Neural progenitor cell (in vitro differentiated cells): ENCODE measurements at regions not wholly inside any gene's neighbourhood (a gene's known extent, or its start where the extent isn't known, plus 50 kb on each side); places are given as distances from the start of the nearest gene placed in this dataset.

ENCODE experiments used
- DNase-seq: peaks from one replicate; pipeline ENCODE4 v3.0.0-alpha.2; 2016; ENCODE audit warnings: low spot score
- H2AFZ ChIP-seq: fragments of 200-600 bp; sonication (generic); replicated peaks from 2 replicates; pipeline ENCODE4 v1.6.1; 2016; ENCODE audit warnings: antibody characterized with exemption
- H3F3A ChIP-seq: fragments of 200-600 bp; sonication (generic); 2 replicates; pipeline ENCODE4 v1.6.1; 2016; ENCODE audit warnings: antibody characterized with exemption, low read depth
- H3K27ac ChIP-seq: fragments of 200-600 bp; sonication (generic); 2 replicates; pipeline ENCODE4 v1.5.1; 2016; ENCODE audit warnings: mild to moderate bottlenecking
- H3K27me3 ChIP-seq: fragments of 200-600 bp; sonication (generic); 2 replicates; pipeline ENCODE4 v1.6.1; 2016; ENCODE audit warnings: mild to moderate bottlenecking, moderate library complexity
- H3K36me3 ChIP-seq: fragments of 200-600 bp; sonication (generic); 2 replicates; pipeline ENCODE4 v1.5.1; 2016
- H3K4me1 ChIP-seq: fragments of 200-600 bp; sonication (generic); 2 replicates; pipeline ENCODE4 v1.6.1; 2016; ENCODE audit warnings: mixed run types
- H3K4me2 ChIP-seq: fragments of 200-600 bp; sonication (generic); 2 replicates; pipeline ENCODE4 v1.6.1; 2016
- H3K4me3 ChIP-seq: fragments of 200-600 bp; sonication (generic); 2 replicates; pipeline ENCODE4 v1.5.1; 2016
- H3K79me2 ChIP-seq: fragments of 200-600 bp; sonication (generic); 2 replicates; pipeline ENCODE4 v1.6.1; 2016; ENCODE audit warnings: low read depth
- H3K9ac ChIP-seq: fragments of 200-600 bp; sonication (generic); 2 replicates; pipeline ENCODE4 v1.6.1; 2016
- H3K9me3 ChIP-seq: fragments of 200-600 bp; sonication (generic); 2 replicates; pipeline ENCODE4 v1.5.1; 2016; ENCODE audit warnings: low read depth
- H4K20me1 ChIP-seq: fragments of 200-600 bp; sonication (generic); 2 replicates; pipeline ENCODE4 v1.6.1; 2016; ENCODE audit warnings: low read depth
- H3K27ac Mint-ChIP-seq: 3 replicates; pipeline ENCODE4 v1.8.0; 2021; ENCODE audit warnings: mixed read lengths
- H3K27me3 Mint-ChIP-seq: 2 replicates; pipeline ENCODE4 v1.8.0; 2022; ENCODE audit warnings: low read depth, mild to moderate bottlenecking, inconsistent platforms, moderate library complexity, mixed read lengths; ENCODE audit not compliant: insufficient read depth
- H3K36me3 Mint-ChIP-seq: 3 replicates; pipeline ENCODE4 v1.8.0; 2021; ENCODE audit warnings: mixed read lengths
- H3K4me1 Mint-ChIP-seq: 3 replicates; pipeline ENCODE4 v1.8.0; 2021; ENCODE audit warnings: mixed read lengths
- H3K4me3 Mint-ChIP-seq: 3 replicates; pipeline ENCODE4 v1.8.0; 2021; ENCODE audit warnings: mild to moderate bottlenecking, moderate library complexity, mixed read lengths
- H3K9me3 Mint-ChIP-seq: 3 replicates; pipeline ENCODE4 v1.8.0; 2020; ENCODE audit warnings: mixed read lengths
- EZH2 ChIP-seq: fragments of 200-600 bp; sonication (generic); IDR thresholded peaks from 2 replicates; pipeline ENCODE4 v1.6.1; 2017; ENCODE audit warnings: antibody characterized with exemption, mild to moderate bottlenecking, moderate library complexity
- EZH2phosphoT487 ChIP-seq: fragments of 200-600 bp; sonication (generic); IDR thresholded peaks from 2 replicates; pipeline ENCODE4 v1.6.1; 2017; ENCODE audit warnings: antibody characterized with exemption
- TF ChIP-seq, protein P1 (sequence below): fragments of 200-600 bp; sonication (generic); IDR thresholded peaks from 2 replicates; pipeline ENCODE4 v1.5.1; 2017; ENCODE audit warnings: antibody characterized with exemption, mild to moderate bottlenecking

DNA sequence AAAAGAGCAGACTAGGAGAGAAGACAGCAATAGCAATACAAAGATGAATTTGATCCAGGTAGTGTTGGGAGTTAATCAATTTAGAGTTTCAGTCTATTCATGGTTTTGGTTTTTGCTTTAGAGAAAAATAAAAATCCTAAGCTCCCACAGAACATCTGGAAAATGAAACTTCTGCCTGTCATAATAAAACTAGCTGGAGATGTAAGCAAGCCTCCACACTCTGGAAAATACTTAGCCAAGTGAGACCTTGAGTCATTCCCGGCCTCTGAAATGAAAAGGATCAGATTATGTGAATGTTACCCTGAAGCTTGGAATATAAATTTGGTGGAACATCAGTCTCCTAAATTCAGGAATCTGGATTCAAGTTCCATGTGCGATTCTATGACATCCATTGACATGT, 485.6 kb upstream of the SPRED2 start:
- no peak for TF ChIP-seq EZH2
- Histone ChIP-seq H3K79me2 (no peaks in the 10 kb centered on the region), H3K4me3 (no peak overlapping the region), H4K20me1 (no peaks in the 10 kb centered on the region), H2AFZ (no peak overlapping the region), H3K4me2 (no peak overlapping the region), H3K9ac (no peak overlapping the region), H3K9me3 (no peaks in the 10 kb centered on the region), H3F3A (peaks cover 5% of the 10 kb centered on the region), H3K4me1 (peaks cover 16% of the 10 kb centered on the region), H3K27me3 (no peaks in the 10 kb centered on the region), H3K36me3 (no peaks in the 10 kb centered on the region), H3K27ac (no peak overlapping the region)
- Mint-ChIP-seq H3K9me3 (no peaks in the 10 kb centered on the region), H3K27me3 (peaks cover 2% of the 10 kb centered on the region), H3K27ac (no peak overlapping the region), H3K4me1 (peaks cover 26% of the 10 kb centered on the region), H3K36me3 (no peaks in the 10 kb centered on the region), H3K4me3 (no peak overlapping the region)
- DNase-seq = no peak

DNA sequence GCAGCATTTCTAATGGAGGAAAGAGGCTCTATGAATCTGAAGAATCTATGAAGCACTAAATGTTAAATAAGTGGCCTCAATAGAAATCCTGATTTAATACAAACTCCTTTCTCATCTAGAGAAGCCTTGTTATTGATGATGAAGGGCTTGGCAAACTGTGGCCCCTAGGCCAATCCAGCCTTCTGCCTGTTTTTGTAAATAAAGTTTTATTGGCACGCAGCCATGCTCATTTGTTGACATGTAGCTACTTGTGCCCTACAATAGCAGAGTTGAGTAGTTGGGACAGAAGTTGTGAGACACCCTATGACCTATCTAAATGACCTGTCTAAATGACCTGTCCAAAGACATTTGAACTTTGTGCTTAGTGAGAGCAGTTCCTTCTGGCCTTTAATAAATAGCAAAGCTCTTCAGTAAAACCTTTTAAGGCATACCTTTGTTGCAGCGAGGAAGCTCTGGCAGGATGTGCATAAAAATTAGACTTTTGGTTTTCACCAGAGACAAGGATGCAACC, 484.4 kb upstream of the SPRED2 start:
- H4K20me1 ChIP-seq = no peaks in the 10 kb centered on the region
- H3K36me3 Mint-ChIP-seq = no peaks in the 10 kb centered on the region
- peaks cover 5% of the 10 kb centered on the region for H3F3A ChIP-seq
- DNase-seq = no peak
- no peak overlapping the region for H3K4me3 Mint-ChIP-seq
- no peak overlapping the region for H3K27ac ChIP-seq
- H3K27ac Mint-ChIP-seq = no peak overlapping the region
- no peak overlapping the region for H2AFZ ChIP-seq
- no peak overlapping the region for H3K9ac ChIP-seq
- H3K4me1 Mint-ChIP-seq = peaks cover 26% of the 10 kb centered on the region
- no peaks in the 10 kb centered on the region for H3K9me3 Mint-ChIP-seq
- no peak for TF ChIP-seq EZH2phosphoT487
- H3K36me3 ChIP-seq = no peaks in the 10 kb centered on the region
- no peak overlapping the region for H3K4me3 ChIP-seq
- H3K27me3 Mint-ChIP-seq = peaks cover 2% of the 10 kb centered on the region
- H3K9me3 ChIP-seq = no peaks in the 10 kb centered on the region
- no peaks in the 10 kb centered on the region for H3K79me2 ChIP-seq
- no peaks in the 10 kb centered on the region for H3K27me3 ChIP-seq
- peaks cover 16% of the 10 kb centered on the region for H3K4me1 ChIP-seq
- H3K4me2 ChIP-seq = no peak overlapping the region

DNA sequence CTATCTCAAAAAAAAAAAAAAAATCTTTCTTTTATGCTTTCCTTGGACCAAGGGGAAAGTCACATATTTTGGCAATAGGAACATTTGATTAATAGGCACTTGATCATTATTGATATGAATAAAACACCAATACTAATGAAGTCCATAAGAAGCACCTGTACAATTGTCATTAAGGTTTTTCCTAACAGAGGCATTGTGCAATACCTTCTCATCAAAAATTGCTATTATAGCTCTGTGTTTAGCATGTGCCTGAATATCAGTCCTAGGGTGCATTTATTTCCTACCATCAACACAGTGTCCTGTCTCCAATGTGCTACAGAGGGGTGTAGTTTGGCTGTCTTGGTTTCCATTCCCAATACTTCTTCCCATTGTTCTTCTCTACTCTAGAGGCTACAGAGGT, 483.8 kb upstream of the SPRED2 start:
- peaks cover 16% of the 10 kb centered on the region for H3K4me1 ChIP-seq
- H3F3A ChIP-seq = peaks cover 5% of the 10 kb centered on the region
- Mint-ChIP-seq H3K27ac (no peak overlapping the region), H3K36me3 (no peaks in the 10 kb centered on the region), H3K4me3 (no peak overlapping the region), H3K9me3 (no peaks in the 10 kb centered on the region), H3K27me3 (peaks cover 2% of the 10 kb centered on the region), H3K4me1 (peaks cover 26% of the 10 kb centered on the region)
- no peak overlapping the region for H2AFZ ChIP-seq
- no peaks in the 10 kb centered on the region for H3K36me3 ChIP-seq
- H3K27ac ChIP-seq = no peak overlapping the region
- no peaks in the 10 kb centered on the region for H3K79me2 ChIP-seq
- H3K4me2 ChIP-seq = no peak overlapping the region
- no peaks in the 10 kb centered on the region for H3K27me3 ChIP-seq
- no peaks in the 10 kb centered on the region for H3K9me3 ChIP-seq
- H4K20me1 ChIP-seq = no peaks in the 10 kb centered on the region
- no peak for TF ChIP-seq EZH2phosphoT487
- no peak for TF ChIP-seq EZH2
- TF ChIP-seq, protein P1, sequence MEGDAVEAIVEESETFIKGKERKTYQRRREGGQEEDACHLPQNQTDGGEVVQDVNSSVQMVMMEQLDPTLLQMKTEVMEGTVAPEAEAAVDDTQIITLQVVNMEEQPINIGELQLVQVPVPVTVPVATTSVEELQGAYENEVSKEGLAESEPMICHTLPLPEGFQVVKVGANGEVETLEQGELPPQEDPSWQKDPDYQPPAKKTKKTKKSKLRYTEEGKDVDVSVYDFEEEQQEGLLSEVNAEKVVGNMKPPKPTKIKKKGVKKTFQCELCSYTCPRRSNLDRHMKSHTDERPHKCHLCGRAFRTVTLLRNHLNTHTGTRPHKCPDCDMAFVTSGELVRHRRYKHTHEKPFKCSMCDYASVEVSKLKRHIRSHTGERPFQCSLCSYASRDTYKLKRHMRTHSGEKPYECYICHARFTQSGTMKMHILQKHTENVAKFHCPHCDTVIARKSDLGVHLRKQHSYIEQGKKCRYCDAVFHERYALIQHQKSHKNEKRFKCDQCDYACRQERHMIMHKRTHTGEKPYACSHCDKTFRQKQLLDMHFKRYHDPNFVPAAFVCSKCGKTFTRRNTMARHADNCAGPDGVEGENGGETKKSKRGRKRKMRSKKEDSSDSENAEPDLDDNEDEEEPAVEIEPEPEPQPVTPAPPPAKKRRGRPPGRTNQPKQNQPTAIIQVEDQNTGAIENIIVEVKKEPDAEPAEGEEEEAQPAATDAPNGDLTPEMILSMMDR = no peak
- DNase-seq = no peak
- no peak overlapping the region for H3K4me3 ChIP-seq
- no peak overlapping the region for H3K9ac ChIP-seq

DNA sequence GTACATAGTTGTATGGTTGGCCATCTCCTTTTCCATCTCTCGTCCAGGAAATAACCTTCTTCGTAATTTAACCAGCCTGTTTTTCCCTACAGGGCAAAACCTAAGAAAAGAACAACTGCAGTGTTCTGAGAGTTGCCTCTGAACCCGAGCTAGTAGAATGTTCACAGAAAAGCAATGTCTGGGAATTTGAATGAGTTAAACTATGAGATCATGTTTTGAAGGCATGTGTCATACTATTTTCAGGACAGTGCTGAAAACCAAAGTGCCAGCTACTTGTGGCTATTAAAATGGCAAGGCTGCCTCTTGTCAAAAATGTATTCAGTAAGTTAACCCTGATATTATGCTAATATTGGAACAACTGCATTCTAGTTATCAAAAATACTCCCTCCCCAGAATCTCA, 482.9 kb upstream of the SPRED2 start:
- Histone ChIP-seq H3K27ac (no peak overlapping the region), H3K9ac (no peak overlapping the region), H3K79me2 (no peaks in the 10 kb centered on the region), H3K36me3 (no peaks in the 10 kb centered on the region), H3K4me3 (no peak overlapping the region), H3K4me2 (no peak overlapping the region), H3K4me1 (peaks cover 16% of the 10 kb centered on the region), H3F3A (peaks cover 5% of the 10 kb centered on the region), H4K20me1 (no peaks in the 10 kb centered on the region), H2AFZ (no peak overlapping the region), H3K27me3 (no peaks in the 10 kb centered on the region), H3K9me3 (no peaks in the 10 kb centered on the region)
- no peaks in the 10 kb centered on the region for H3K27me3 Mint-ChIP-seq
- H3K27ac Mint-ChIP-seq = no peak overlapping the region
- DNase-seq = no peak
- H3K4me1 Mint-ChIP-seq = peaks cover 26% of the 10 kb centered on the region
- H3K36me3 Mint-ChIP-seq = no peaks in the 10 kb centered on the region
- H3K4me3 Mint-ChIP-seq = no peak overlapping the region
- no peaks in the 10 kb centered on the region for H3K9me3 Mint-ChIP-seq
- TF ChIP-seq EZH2phosphoT487 = no peak
- TF ChIP-seq EZH2 = no peak
- TF ChIP-seq, protein P1 = no peak
